Epithelial cell of proximal tubule (primary cell): ENCODE measurements at regions not wholly inside any gene's neighbourhood (a gene's known extent, or its start where the extent isn't known, plus 50 kb on each side); places are given as distances from the start of the nearest gene placed in this dataset.

ENCODE experiments used
- DNase-seq: peaks from one replicate; pipeline ENCODE4 v3.0.0-alpha.2; 2011; ENCODE audit warnings: low read depth
- H3K4me3 ChIP-seq: 2 replicates; pipeline ENCODE4 v1.5.1; 2011; ENCODE audit warnings: low read depth, mild to moderate bottlenecking, low read length
- CTCF ChIP-seq: conservative IDR thresholded peaks from 2 replicates; pipeline ENCODE4 v1.5.1; 2012; ENCODE audit warnings: low read depth, mild to moderate bottlenecking, low read length

GRCh38 chr7:46256870-46257661, 336.0 kb upstream of the IGFBP3 start:
- DNase-seq, result no peak
- no peak overlapping the region for H3K4me3 ChIP-seq
- TF ChIP-seq CTCF, result no peak

GRCh38 chr7:46253520-46253919, 332.4 kb upstream of the IGFBP3 start:
- no peak for DNase-seq
- no peak for TF ChIP-seq CTCF
- H3K4me3 ChIP-seq, result no peak overlapping the region

GRCh38 chr7:46247664-46248063, 326.6 kb upstream of the IGFBP3 start:
- TF ChIP-seq CTCF, result no peak
- no peak overlapping the region for H3K4me3 ChIP-seq
- no peak for DNase-seq

GRCh38 chr7:46245586-46246111, 324.6 kb upstream of the IGFBP3 start:
- no peak overlapping the region for H3K4me3 ChIP-seq
- DNase-seq, result no peak
- no peak for TF ChIP-seq CTCF

GRCh38 chr7:46244757-46245156, 323.7 kb upstream of the IGFBP3 start:
- no peak for TF ChIP-seq CTCF
- no peak overlapping the region for H3K4me3 ChIP-seq
- DNase-seq, result no peak

GRCh38 chr7:46243406-46243805, 322.3 kb upstream of the IGFBP3 start:
- no peak overlapping the region for H3K4me3 ChIP-seq
- no peak for DNase-seq
- no peak for TF ChIP-seq CTCF

GRCh38 chr7:46239846-46240245, 318.8 kb upstream of the IGFBP3 start:
- TF ChIP-seq CTCF, result no peak
- H3K4me3 ChIP-seq, result no peak overlapping the region
- no peak for DNase-seq
